HCT116 (cell line): ENCODE measurements at regions not wholly inside any gene's neighbourhood (a gene's known extent, or its start where the extent isn't known, plus 50 kb on each side); places are given as distances from the start of the nearest gene placed in this dataset.

Source experiments
- ATAC-seq: fragments of 200-7000 bp; cut with Tn5 transposase; 2 replicates; pipeline ENCODE4 v1.9.1; 2020; ENCODE audit warnings: mild to moderate bottlenecking, moderate library complexity
- BruUV-seq: library from RNA; stranded (reverse); fragments of 400-500 nt; replicated peaks from 2 replicates; lab custom pipeline; 2021; lab: Mats Ljungman, UMichigan
- CTCF ChIA-PET: fragments of 300-600 bp; sonication (Branson Sonifier 250); formaldehyde crosslinking; loops from one replicate; lab custom pipeline; 2021; ENCODE audit warnings: antibody characterized with exemption; lab: Charles Lee
- POLR2A ChIA-PET: fragments of 300-600, 350-600 bp; sonication (Branson Sonifier 250); formaldehyde crosslinking; loops from one replicate; lab custom pipeline; 2021; ENCODE audit warnings: antibody characterized with exemption; lab: Charles Lee
- RAD21 ChIA-PET, 2 experiments: fragments of 300-600 bp; sonication (Branson Sonifier 250); formaldehyde crosslinking; loops; one replicate each; lab custom pipeline; 2023; ENCODE audit warnings: low total read pairs in 2 of 2; ENCODE audit not compliant: uncharacterized antibody in 2 of 2, unreplicated experiment in 2 of 2, low non-redundant PET in 1 of 2; lab: Charles Lee
- DNase-seq: peaks from one replicate; pipeline ENCODE4 v3.0.0-alpha.2; 2010; ENCODE audit warnings: low read depth, low spot score
- H2AFZ ChIP-seq: fragments of 200-600 bp; shearing (Covaris generic), sonication (generic); 2 replicates; pipeline ENCODE4 v1.6.1; 2017; ENCODE audit warnings: low read depth, mixed run types, mixed read lengths, antibody characterized with exemption, low read length; ENCODE audit not compliant: poor library complexity, severe bottlenecking
- H3K27ac ChIP-seq: 2 replicates; pipeline ENCODE4 v1.5.1; 2012; ENCODE audit warnings: low read depth, low read length
- H3K27me3 ChIP-seq: fragments of 200-600 bp; sonication (generic); 2 replicates; pipeline ENCODE4 v1.6.1; 2016; ENCODE audit warnings: mixed run types, low read length, mixed read lengths; ENCODE audit not compliant: insufficient read depth
- H3K36me3 ChIP-seq, 2 experiments: fragments of 200-500 bp in 1 of 2; fragments of 200-600 bp in 1 of 2; sonication (Bioruptor generic) in 1 of 2; sonication (generic) in 1 of 2; 2 replicates each; pipeline versions ENCODE4 v1.5.1 to v1.6.1; 2014 to 2016; ENCODE audit warnings: low read length in 2 of 2, inconsistent platforms in 1 of 2, mixed read lengths in 1 of 2, mixed run types in 1 of 2; ENCODE audit not compliant: insufficient read depth in 2 of 2, control insufficient read depth in 1 of 2
- H3K4me1 ChIP-seq, 2 experiments: fragments of 200-600 bp in 1 of 2; sonication (generic) in 1 of 2; 2 replicates each; pipeline versions ENCODE4 v1.5.1 to v1.6.1; 2012 to 2017; ENCODE audit warnings: low read length in 2 of 2, inconsistent platforms in 1 of 2, mild to moderate bottlenecking in 1 of 2, mixed read lengths in 1 of 2, mixed run types in 1 of 2, moderate library complexity in 1 of 2; ENCODE audit not compliant: insufficient read depth in 2 of 2, control insufficient read depth in 1 of 2
- H3K4me2 ChIP-seq: fragments of 200-600 bp; sonication (generic); 2 replicates; pipeline ENCODE4 v1.6.1; 2017; ENCODE audit warnings: mixed run types, low read length, mixed read lengths
- H3K4me3 ChIP-seq, 2 experiments: fragments of 200-600 bp in 1 of 2; sonication (generic) in 1 of 2; replicated peaks in 1 of 2; 2 replicates each; pipeline ENCODE4 v1.5.1; 2011 to 2016; ENCODE audit warnings: low read length in 2 of 2, control low read depth in 1 of 2, low read depth in 1 of 2, mild to moderate bottlenecking in 1 of 2, mixed read lengths in 1 of 2, mixed run types in 1 of 2
- H3K79me2 ChIP-seq: fragments of 200-600 bp; sonication (generic); 2 replicates; pipeline ENCODE4 v1.6.1; 2017; ENCODE audit warnings: mild to moderate bottlenecking, mixed run types, low read length, moderate library complexity, mixed read lengths; ENCODE audit not compliant: insufficient read depth
- H3K9ac ChIP-seq: fragments of 200-600 bp; sonication (generic); 2 replicates; pipeline ENCODE4 v1.6.1; 2016; ENCODE audit warnings: low read length, mixed read lengths
- H3K9me2 ChIP-seq: fragments of 200-600 bp; sonication (generic), shearing (Covaris generic); 2 replicates; pipeline ENCODE4 v1.6.1; 2017; ENCODE audit warnings: mixed run types, mild to moderate bottlenecking, moderate library complexity; ENCODE audit not compliant: insufficient read depth
- H3K9me3 ChIP-seq, 2 experiments: fragments of 200-500 bp in 1 of 2; fragments of 200-600 bp in 1 of 2; sonication (Bioruptor generic) in 1 of 2; sonication (generic) in 1 of 2; 2 replicates each; pipeline ENCODE4 v1.6.1; 2014 to 2017; ENCODE audit warnings: low read length in 2 of 2, mixed read lengths in 2 of 2, inconsistent platforms in 1 of 2, low read depth in 1 of 2, mild to moderate bottlenecking in 1 of 2, mixed run types in 1 of 2, moderate library complexity in 1 of 2; ENCODE audit not compliant: control insufficient read depth in 1 of 2, insufficient read depth in 1 of 2
- H4K20me1 ChIP-seq: fragments of 200-600 bp; sonication (generic), shearing (Covaris generic); 2 replicates; pipeline ENCODE4 v1.6.1; 2017; ENCODE audit warnings: mixed run types, mild to moderate bottlenecking, moderate library complexity; ENCODE audit not compliant: insufficient read depth
- CTCF ChIP-seq, 3 experiments: fragments of 200-600 bp in 1 of 3; sonication (generic) in 1 of 3; IDR thresholded peaks in 2 of 3; conservative IDR thresholded peaks in 1 of 3; 2 replicates each; pipeline ENCODE4 v1.5.1; 2012 to 2017; ENCODE audit warnings: low read depth in 2 of 3, low read length in 2 of 3, antibody characterized with exemption in 1 of 3, borderline replicate concordance in 1 of 3, control low read depth in 1 of 3, mild to moderate bottlenecking in 1 of 3, mixed read lengths in 1 of 3, mixed run types in 1 of 3, moderate library complexity in 1 of 3; ENCODE audit not compliant: insufficient read depth in 1 of 3
- EZH2phosphoT487 ChIP-seq: fragments of 200-600 bp; IDR thresholded peaks from 2 replicates; pipeline ENCODE4 v1.6.1; 2018; ENCODE audit warnings: antibody characterized with exemption, borderline replicate concordance
- POLR2A ChIP-seq: IDR thresholded peaks from 2 replicates; pipeline ENCODE4 v1.7.0; 2011; ENCODE audit warnings: borderline replicate concordance; ENCODE audit not compliant: insufficient read depth, insufficient read length; ENCODE audit errors: extremely low read depth
- POLR2AphosphoS5 ChIP-seq: IDR thresholded peaks from 2 replicates; pipeline ENCODE4 v1.6.1; 2011; ENCODE audit warnings: mild to moderate bottlenecking, low read depth, low read length, moderate library complexity
- RAD21 ChIP-seq: IDR thresholded peaks from 2 replicates; pipeline ENCODE4 v1.6.1; 2012; ENCODE audit warnings: low read depth, mild to moderate bottlenecking
- SIN3A ChIP-seq: IDR thresholded peaks from 2 replicates; pipeline ENCODE4 v1.6.1; 2012; ENCODE audit warnings: low read depth
- SP1 ChIP-seq: IDR thresholded peaks from 2 replicates; pipeline ENCODE4 v1.6.1; 2012; ENCODE audit warnings: low read depth
- SRF ChIP-seq: IDR thresholded peaks from 2 replicates; pipeline ENCODE4 v1.6.1; 2012; ENCODE audit warnings: low read depth
- ZNF274 ChIP-seq: fragments of 200-500 bp; sonication (Bioruptor generic); IDR thresholded peaks from 2 replicates; pipeline ENCODE4 v1.6.1; 2014; ENCODE audit warnings: mild to moderate bottlenecking, low read depth, low read length, inconsistent platforms
- intact Hi-C: fragments of 100-400 bp; cut with micrococcal nuclease; formaldehyde crosslinking; loops from 2 replicates; pipeline ENCODE4 v1.10.0; 2022
- TF ChIP-seq, protein P1 (sequence below): IDR thresholded peaks from 2 replicates; pipeline ENCODE4 v1.6.1; 2011; ENCODE audit warnings: mild to moderate bottlenecking, low read length, moderate library complexity; ENCODE audit not compliant: insufficient replicate concordance; ENCODE audit errors: extremely low read depth

DNA sequence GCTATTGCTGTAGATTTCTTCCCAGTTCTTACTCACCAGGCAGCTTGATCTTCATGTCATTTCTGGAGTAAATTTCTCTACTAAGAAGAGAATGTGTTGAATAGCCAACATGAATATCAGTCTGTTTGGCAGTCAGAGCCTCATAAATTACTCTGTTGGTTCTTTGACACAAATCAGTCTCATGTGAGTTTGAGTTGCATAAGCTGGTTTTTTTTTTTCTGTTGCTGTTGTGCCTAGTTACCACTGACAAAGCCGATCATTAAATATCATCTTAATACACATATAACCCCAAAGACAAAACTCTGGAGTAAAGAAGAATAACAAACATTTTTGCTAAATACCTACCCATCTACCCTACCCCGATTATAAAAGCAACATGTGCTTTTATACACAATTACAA, 240.5 kb upstream of the KCNJ16 start:
- Histone ChIP-seq H3K4me2 (no peak overlapping the region), H3K9ac (no peak overlapping the region), H3K27me3 (no peaks in the 10 kb centered on the region), H3K9me2 (no peaks in the 10 kb centered on the region), H3K36me3 (no peaks in the 10 kb centered on the region), H4K20me1 (no peaks in the 10 kb centered on the region), H3K9me3 (peaks cover 0 to 16% of the 10 kb centered on the region in 2 experiments; a peak in 1 of 4 replicates), H3K79me2 (no peaks in the 10 kb centered on the region), H3K27ac (no peak overlapping the region), H3K4me1 (no peaks in the 10 kb centered on the region), H3K4me3 (no peak overlapping the region), H2AFZ (no peak overlapping the region)
- ChIA-PET CTCF (no interaction called here), POLR2A (no interaction called here), RAD21 (no interaction called here)
- DNase-seq = no peak
- intact Hi-C loops = no loop called here
- no peak for ATAC-seq
- TF ChIP-seq SRF (no peak), POLR2AphosphoS5 (no peak), ZNF274 (no peak)
- no TSS peak for BruUV-seq

DNA sequence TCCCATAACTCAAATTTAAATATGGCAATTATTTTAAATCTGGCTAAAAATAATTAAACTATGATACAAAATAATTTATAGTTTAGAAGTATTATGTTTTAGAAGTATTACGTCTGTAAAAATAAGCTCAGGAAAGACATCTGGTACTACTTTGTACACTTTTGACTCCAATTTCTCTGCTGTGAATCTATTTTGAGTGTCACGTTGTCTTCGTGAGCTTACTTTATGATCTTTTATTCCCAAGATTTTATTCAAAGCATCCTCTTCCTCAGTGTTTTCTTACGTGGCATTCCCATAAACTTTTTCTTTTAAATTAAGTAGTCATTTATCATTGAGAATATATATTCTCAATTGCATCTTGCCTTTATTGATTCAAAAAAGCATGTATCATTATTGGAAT, 223.3 kb upstream of the KCNJ16 start:
- DNase-seq (no peak), ATAC-seq (no peak)
- no peaks in the 10 kb centered on the region for H4K20me1 ChIP-seq
- no peak overlapping the region for H2AFZ ChIP-seq
- intact Hi-C loops = no loop called here
- ChIA-PET CTCF (no interaction called here), POLR2A (no interaction called here), RAD21 (no interaction called here)
- no peaks in the 10 kb centered on the region for H3K36me3 ChIP-seq
- H3K9me2 ChIP-seq = no peaks in the 10 kb centered on the region
- no peaks in the 10 kb centered on the region for H3K4me1 ChIP-seq
- no peak overlapping the region for H3K27ac ChIP-seq
- H3K27me3 ChIP-seq = no peaks in the 10 kb centered on the region
- no peak overlapping the region for H3K4me2 ChIP-seq
- no peaks in the 10 kb centered on the region for H3K79me2 ChIP-seq
- no peak overlapping the region for H3K4me3 ChIP-seq
- BruUV-seq = no TSS peak
- H3K9me3 ChIP-seq = peaks cover 0 to 14% of the 10 kb centered on the region in 2 experiments; a peak in 2 of 4 replicates
- H3K9ac ChIP-seq = no peak overlapping the region
- TF ChIP-seq ZNF274 (no peak), POLR2A (no peak), POLR2AphosphoS5 (no peak), SP1 (no peak), CTCF (IDR thresholded peaks at IDR 0.05 in 2 of 3, conservative IDR thresholded peaks at IDR 0.05 in 1 of 3; ENCODE audit: borderline replicate concordance in 1 of 3, insufficient read depth in 1 of 3, low read depth in 2 of 3, low read length in 2 of 3) (no peak), SIN3A (no peak), EZH2phosphoT487 (no peak), RAD21 (no peak), SRF (no peak)
- TF ChIP-seq, protein P1, sequence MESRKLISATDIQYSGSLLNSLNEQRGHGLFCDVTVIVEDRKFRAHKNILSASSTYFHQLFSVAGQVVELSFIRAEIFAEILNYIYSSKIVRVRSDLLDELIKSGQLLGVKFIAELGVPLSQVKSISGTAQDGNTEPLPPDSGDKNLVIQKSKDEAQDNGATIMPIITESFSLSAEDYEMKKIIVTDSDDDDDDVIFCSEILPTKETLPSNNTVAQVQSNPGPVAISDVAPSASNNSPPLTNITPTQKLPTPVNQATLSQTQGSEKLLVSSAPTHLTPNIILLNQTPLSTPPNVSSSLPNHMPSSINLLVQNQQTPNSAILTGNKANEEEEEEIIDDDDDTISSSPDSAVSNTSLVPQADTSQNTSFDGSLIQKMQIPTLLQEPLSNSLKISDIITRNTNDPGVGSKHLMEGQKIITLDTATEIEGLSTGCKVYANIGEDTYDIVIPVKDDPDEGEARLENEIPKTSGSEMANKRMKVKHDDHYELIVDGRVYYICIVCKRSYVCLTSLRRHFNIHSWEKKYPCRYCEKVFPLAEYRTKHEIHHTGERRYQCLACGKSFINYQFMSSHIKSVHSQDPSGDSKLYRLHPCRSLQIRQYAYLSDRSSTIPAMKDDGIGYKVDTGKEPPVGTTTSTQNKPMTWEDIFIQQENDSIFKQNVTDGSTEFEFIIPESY = no peak
